CD4-positive, CD25-positive, alpha-beta regulatory T cell (primary cell): ENCODE measurements at regions not wholly inside any gene's neighbourhood (a gene's known extent, or its start where the extent isn't known, plus 50 kb on each side); places are given as distances from the start of the nearest gene placed in this dataset.
"Not testable (repeated sequence)": the region's sequence is repeated elsewhere in the genome, so short reads cannot be mapped to it uniquely, and the experiment has no call there.

ENCODE experiments used
- ATAC-seq, 2 donors: fragments of 150-1000 bp; cut with Tn5 transposase; one replicate each; pipeline ENCODE4 v1.10.0; 2021; ENCODE audit warnings: low read depth in 2 of 2, moderate number of reproducible peaks in 2 of 2, moderate library complexity in 1 of 2
- DNase-seq, 3 donors: peaks; one replicate each; pipeline versions ENCODE4 v3.0.0 to v3.0.0-alpha.2; 2012 to 2022; ENCODE audit warnings: mixed read lengths in 1 of 3
- H3K27ac ChIP-seq: one replicate; pipeline ENCODE4 v1.7.0; 2013; ENCODE audit warnings: mild to moderate bottlenecking, low read length; ENCODE audit not compliant: insufficient read depth, poor library complexity, severe bottlenecking
- H3K27me3 ChIP-seq: one replicate; pipeline ENCODE4 v1.7.0; 2013; ENCODE audit warnings: low read length; ENCODE audit not compliant: control insufficient read depth, insufficient read depth
- H3K36me3 ChIP-seq: one replicate; pipeline ENCODE4 v1.7.0; 2013; ENCODE audit warnings: mild to moderate bottlenecking, low read length, moderate library complexity; ENCODE audit not compliant: control insufficient read depth, insufficient read depth
- H3K4me1 ChIP-seq: 2 replicates; pipeline ENCODE4 v1.7.0; 2013; ENCODE audit warnings: mild to moderate bottlenecking, low read length; ENCODE audit not compliant: insufficient read depth, control insufficient read depth, poor library complexity, severe bottlenecking
- H3K4me3 ChIP-seq: one replicate; pipeline ENCODE4 v1.7.0; 2013; ENCODE audit warnings: low read depth, mild to moderate bottlenecking, low read length, moderate library complexity
- H3K9me3 ChIP-seq, 2 experiments: 1 replicate in 1 of 2; 2 replicates in 1 of 2; pipeline ENCODE4 v1.7.0; 2013; ENCODE audit warnings: low read length in 2 of 2, mild to moderate bottlenecking in 1 of 2, moderate library complexity in 1 of 2; ENCODE audit not compliant: control insufficient read depth in 2 of 2
- H3K27ac Mint-ChIP-seq, 3 donors: one replicate each; pipeline ENCODE4 v1.8.0; 2020 to 2022; ENCODE audit warnings: mild to moderate bottlenecking in 3 of 3, mixed read lengths in 3 of 3, moderate library complexity in 2 of 3
- H3K27me3 Mint-ChIP-seq: one replicate; pipeline ENCODE4 v1.8.0; 2022; ENCODE audit warnings: mild to moderate bottlenecking, mixed read lengths
- H3K36me3 Mint-ChIP-seq: one replicate; pipeline ENCODE4 v1.8.0; 2020; ENCODE audit warnings: mixed read lengths
- H3K4me1 Mint-ChIP-seq, 4 donors: one replicate each; pipeline ENCODE4 v1.8.0; 2020 to 2022; ENCODE audit warnings: mixed read lengths in 4 of 4, mild to moderate bottlenecking in 1 of 4
- H3K4me3 Mint-ChIP-seq, 4 donors: one replicate each; pipeline ENCODE4 v1.8.0; 2020 to 2022; ENCODE audit warnings: mild to moderate bottlenecking in 4 of 4, mixed read lengths in 4 of 4, moderate library complexity in 3 of 4
- H3K9me3 Mint-ChIP-seq, 7 donors: one replicate each; pipeline ENCODE4 v1.8.0; 2020 to 2022; ENCODE audit warnings: mixed read lengths in 7 of 7, mild to moderate bottlenecking in 3 of 7, moderate library complexity in 2 of 7

DNA sequence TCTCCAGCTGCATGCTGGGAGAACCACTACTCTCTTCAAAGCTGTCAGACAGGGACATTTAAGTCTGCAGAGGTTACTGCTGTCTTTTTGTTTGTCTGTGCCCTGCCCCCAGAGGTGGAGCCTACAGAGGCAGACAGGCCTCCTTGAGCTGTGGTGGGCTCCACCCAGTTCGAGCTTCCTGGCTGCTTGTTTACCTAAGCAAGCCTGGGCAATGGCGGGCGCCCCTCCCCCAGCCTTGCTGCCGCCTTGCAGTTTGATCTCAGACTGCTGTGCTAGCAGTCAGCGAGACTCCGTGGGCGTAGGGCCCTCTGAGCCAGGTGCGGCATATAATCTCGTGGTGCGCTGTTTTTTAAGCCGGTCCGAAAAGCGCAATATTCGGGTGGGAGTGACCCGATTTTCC, 215.0 kb downstream of the STIM2 start:
- not testable (repeated sequence) for H3K4me3 Mint-ChIP-seq, H3K27ac ChIP-seq, H3K4me1 Mint-ChIP-seq, H3K9me3 Mint-ChIP-seq, H3K27ac Mint-ChIP-seq, ATAC-seq, H3K4me1 ChIP-seq, DNase-seq, H3K4me3 ChIP-seq, H3K9me3 ChIP-seq, H3K36me3 Mint-ChIP-seq, H3K27me3 ChIP-seq, H3K27me3 Mint-ChIP-seq, H3K36me3 ChIP-seq

DNA sequence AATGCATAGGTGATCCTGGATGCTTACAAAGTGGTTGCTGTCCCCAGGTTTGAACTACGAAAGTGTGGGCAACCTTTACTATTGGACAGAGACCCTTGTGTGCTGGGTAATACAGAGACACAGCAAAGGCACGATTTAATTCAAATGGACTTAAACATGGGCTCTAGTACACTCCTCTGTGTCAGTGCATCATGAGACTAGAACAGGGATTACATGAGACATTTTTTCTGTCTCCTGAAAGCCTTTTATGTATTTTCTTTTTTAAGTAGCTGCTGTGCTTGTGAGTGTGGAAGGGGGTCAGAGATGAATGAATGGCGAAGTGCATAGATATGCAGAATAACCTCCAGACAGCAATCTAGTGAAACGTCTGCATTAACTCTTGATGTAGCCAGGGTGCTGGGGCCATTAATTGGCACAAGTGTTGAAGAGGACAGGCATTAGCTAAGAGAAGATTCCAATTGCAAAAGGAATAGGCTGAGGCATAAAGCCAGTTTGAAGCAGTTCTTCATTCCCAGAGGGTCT, 218.4 kb downstream of the STIM2 start:
- Mint-ChIP-seq H3K9me3 (peaks cover 0 to 4% (median 0%) of the 10 kb centered on the region in 7 donors), H3K36me3 (no peaks in the 10 kb centered on the region), H3K27me3 (peaks cover 10% of the 10 kb centered on the region), H3K4me3 (no peak overlapping the region), H3K4me1 (peaks cover 0 to 3% (median 0%) of the 10 kb centered on the region in 4 donors), H3K27ac (no peak overlapping the region)
- Histone ChIP-seq H3K9me3 (no peaks in the 10 kb centered on the region), H3K4me3 (no peak overlapping the region), H3K4me1 (no peaks in the 10 kb centered on the region), H3K36me3 (no peaks in the 10 kb centered on the region), H3K27ac (no peak overlapping the region), H3K27me3 (peaks cover 20% of the 10 kb centered on the region)
- DNase-seq (no peak), ATAC-seq (no peak)

DNA sequence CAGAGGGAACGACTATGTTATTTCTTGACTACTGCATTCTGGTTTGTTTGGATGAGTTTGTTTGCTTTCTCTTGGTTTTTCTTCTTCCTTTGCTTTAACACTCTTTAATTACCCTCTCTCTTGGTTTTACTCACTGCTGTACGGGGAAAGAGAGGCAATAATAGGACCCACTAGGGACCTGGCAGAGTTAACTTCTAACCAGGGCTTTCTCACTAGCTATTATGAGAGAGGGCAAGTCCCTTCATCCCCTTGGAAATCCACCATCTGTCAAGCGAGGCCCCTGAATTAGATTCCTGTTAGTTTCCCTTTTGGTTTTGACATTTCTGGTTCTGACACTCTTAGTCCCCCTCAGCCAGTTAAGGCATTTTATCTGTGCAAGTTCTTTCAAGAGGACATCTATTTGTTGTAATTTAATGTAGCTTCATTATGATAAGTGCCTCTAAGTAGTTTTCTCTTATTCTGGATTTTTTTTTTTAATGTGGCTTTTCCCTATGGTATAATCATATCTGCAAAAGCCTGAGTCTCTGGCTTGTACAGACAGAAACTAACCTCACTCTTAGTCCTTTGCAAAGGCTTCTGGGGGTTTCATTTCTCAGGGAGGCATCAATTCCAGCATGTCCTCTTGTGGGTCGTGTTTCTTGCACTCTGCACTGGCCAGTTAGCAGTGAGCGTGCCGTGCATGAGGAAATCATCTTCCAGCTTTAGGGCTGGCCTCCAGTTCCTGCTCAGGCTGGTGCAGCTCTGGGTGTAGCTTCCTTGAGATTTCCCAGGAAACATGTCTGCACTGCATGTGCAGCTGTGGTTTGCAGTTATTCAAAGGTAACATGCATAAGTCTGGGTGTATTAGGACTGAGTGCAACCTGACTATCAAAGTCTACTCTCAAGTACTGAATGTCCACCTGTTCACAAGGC, 221.3 kb downstream of the STIM2 start:
- peaks cover 0 to 18% (median 0%) of the 10 kb centered on the region in 4 donors for H3K4me1 Mint-ChIP-seq
- Histone ChIP-seq H3K4me3 (no peak overlapping the region), H3K27me3 (peaks cover 38% of the 10 kb centered on the region), H3K36me3 (no peaks in the 10 kb centered on the region), H3K4me1 (peaks cover 5% of the 10 kb centered on the region), H3K27ac (no peak overlapping the region), H3K9me3 (no peaks in the 10 kb centered on the region)
- peaks cover 37% of the 10 kb centered on the region for H3K27me3 Mint-ChIP-seq
- no peak for DNase-seq
- peak in 1 of 2 donors; percentile 16 for ATAC-seq
- H3K27ac Mint-ChIP-seq, result no peak overlapping the region
- H3K36me3 Mint-ChIP-seq, result no peaks in the 10 kb centered on the region
- H3K4me3 Mint-ChIP-seq, result no peak overlapping the region
- H3K9me3 Mint-ChIP-seq, result peaks cover 0 to 4% (median 0%) of the 10 kb centered on the region in 7 donors

DNA sequence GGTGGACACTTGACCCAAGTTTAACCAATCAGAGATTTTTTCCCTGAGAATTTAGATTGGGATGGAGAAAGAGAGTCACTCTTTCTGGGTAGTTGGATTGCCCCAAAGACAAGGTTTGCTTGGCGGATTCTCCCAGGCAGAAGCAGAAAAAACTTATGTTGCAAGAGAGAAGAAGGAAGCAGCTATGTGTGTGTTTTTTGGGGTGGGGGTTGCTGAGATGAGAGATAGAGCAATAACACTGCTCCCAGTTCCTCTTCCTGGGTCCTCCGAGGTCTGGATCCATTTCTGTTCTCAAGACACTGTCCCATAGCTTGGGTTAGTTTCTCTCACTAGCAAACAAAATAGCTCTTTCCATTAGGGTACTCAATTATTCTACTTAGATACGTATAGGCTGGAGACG, 222.1 kb downstream of the STIM2 start:
- no peaks in the 10 kb centered on the region for H3K36me3 ChIP-seq
- H3K4me1 ChIP-seq, result peaks cover 5% of the 10 kb centered on the region
- H3K27me3 ChIP-seq, result peaks cover 41% of the 10 kb centered on the region
- no peak overlapping the region for H3K27ac ChIP-seq
- Mint-ChIP-seq H3K4me3 (no peak overlapping the region), H3K9me3 (peaks cover 0 to 2% (median 0%) of the 10 kb centered on the region in 7 donors), H3K27ac (no peak overlapping the region), H3K36me3 (no peaks in the 10 kb centered on the region), H3K4me1 (peaks cover 0 to 18% (median 0%) of the 10 kb centered on the region in 4 donors), H3K27me3 (peaks cover 41% of the 10 kb centered on the region)
- H3K9me3 ChIP-seq, result no peaks in the 10 kb centered on the region
- H3K4me3 ChIP-seq, result no peak overlapping the region
- DNase-seq, result no peak
- no peak for ATAC-seq

DNA sequence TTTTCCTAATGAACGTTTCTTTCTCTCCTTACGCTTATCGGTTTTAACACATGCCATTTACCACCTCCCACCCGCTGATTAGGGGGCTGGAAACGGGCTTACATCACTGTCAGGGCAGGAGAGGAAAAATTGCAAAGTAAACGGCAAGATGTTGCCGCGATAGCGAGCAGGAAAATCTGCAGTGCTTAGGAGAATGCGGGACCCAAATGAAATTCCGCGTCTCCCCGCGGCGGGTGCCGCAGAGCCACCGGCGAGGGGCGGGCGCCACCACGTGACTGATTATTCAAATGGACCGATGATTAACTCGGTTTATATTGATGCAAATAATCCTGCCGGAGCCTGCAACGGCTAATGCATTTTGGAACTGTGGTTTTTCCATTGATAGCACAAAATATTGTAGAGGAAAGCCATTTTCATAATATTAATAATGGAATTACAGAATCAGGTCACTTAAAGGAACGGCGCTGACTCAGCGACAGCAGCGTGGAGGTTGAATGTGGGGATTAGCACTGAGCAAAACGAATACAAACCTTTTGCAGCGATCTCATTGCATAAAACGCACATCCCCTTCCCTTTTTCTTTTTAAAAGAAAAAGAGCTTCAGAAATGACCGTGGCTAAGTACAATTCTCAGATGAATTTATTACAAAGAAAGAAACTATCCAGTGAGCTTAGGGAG, 224.2 kb downstream of the STIM2 start:
- H3K27ac Mint-ChIP-seq, result no peak overlapping the region

DNA sequence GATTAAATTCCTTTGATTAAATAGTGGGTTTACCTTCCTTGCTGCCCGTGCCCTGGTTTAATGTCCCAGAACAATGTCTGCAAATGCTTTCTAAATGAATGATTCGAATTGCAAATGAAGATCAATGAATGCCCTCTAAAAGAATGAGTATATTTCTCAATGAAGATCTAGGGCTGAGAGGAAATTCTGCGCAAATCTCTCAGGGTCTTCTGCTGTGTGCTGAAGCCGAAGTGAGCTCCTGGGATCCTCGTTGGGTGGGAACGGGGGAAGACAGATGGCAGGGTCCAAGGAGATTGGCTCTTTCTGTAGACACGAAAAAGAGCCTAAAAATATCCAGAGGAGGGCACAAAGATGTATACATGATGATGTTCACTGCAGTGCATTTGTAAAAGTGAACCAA, 224.8 kb downstream of the STIM2 start:
- Histone ChIP-seq H3K4me3 (no peak overlapping the region), H3K4me1 (peaks cover 5% of the 10 kb centered on the region), H3K27ac (no peak overlapping the region), H3K36me3 (no peaks in the 10 kb centered on the region), H3K27me3 (peaks cover 39% of the 10 kb centered on the region), H3K9me3 (no peaks in the 10 kb centered on the region)
- peaks cover 47% of the 10 kb centered on the region for H3K27me3 Mint-ChIP-seq
- H3K9me3 Mint-ChIP-seq, result peaks cover 0 to 5% (median 2%) of the 10 kb centered on the region in 7 donors
- no peak for DNase-seq
- H3K4me3 Mint-ChIP-seq, result no peak overlapping the region
- ATAC-seq, result no peak
- H3K4me1 Mint-ChIP-seq, result peaks cover 0 to 18% (median 0%) of the 10 kb centered on the region in 4 donors
- H3K36me3 Mint-ChIP-seq, result no peaks in the 10 kb centered on the region
- H3K27ac Mint-ChIP-seq, result no peak overlapping the region

More for the DNA sequence above, 224.2 kb downstream of the STIM2 start:
- DNase-seq (no peak), ATAC-seq (no peak)
- no peaks in the 10 kb centered on the region for H3K36me3 Mint-ChIP-seq
- peak overlapping the region in 2 of 4 donors; percentile 29 for H3K4me3 Mint-ChIP-seq
- Histone ChIP-seq H3K27me3 (peaks cover 43% of the 10 kb centered on the region), H3K4me1 (peaks cover 5% of the 10 kb centered on the region), H3K9me3 (no peaks in the 10 kb centered on the region), H3K36me3 (no peaks in the 10 kb centered on the region), H3K4me3 (peak overlapping the region; percentile 26), H3K27ac (no peak overlapping the region)
- H3K27me3 Mint-ChIP-seq, result peaks cover 47% of the 10 kb centered on the region
- H3K4me1 Mint-ChIP-seq, result peaks cover 0 to 18% (median 0%) of the 10 kb centered on the region in 4 donors
- peaks cover 0 to 5% (median 2%) of the 10 kb centered on the region in 7 donors for H3K9me3 Mint-ChIP-seq

DNA sequence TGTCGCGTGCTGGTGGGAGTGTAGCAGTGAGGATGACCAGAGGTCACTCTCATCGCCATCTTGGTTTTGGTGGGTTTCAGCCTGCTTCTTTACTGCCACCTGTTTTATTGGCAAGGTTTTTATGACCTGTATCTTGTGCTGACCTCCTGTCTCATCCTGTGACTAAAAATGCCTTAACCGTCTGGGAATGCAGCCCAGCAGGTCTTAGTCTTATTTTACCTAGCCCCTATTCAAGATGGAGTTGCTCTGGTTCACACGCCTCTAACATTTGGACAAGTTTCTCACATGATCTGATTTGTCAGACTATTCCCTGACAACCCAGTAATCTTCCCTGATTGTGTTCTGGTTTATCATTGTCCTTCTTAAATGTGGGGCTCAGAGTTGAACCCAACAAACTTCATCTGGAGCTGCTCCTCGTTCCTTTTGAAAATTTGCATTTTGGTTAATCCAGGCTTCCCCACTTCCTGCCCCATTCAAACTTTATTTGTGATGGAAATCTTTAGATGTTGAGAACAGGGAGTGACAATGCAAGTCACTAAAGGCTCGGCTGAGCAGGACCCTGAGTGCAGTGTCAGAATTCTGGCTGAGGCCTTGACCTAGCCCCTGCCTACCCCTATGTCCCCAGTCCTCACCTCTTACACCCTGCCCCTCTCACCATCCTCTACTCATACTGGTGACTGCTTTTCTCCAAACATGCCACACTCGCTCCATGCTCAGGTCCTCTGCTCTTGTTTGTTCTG, 226.8 kb downstream of the STIM2 start:
- Histone ChIP-seq H3K36me3 (no peaks in the 10 kb centered on the region), H3K4me1 (peaks cover 5% of the 10 kb centered on the region), H3K27me3 (peaks cover 35% of the 10 kb centered on the region), H3K27ac (no peak overlapping the region), H3K4me3 (no peak overlapping the region), H3K9me3 (no peaks in the 10 kb centered on the region)
- no peak overlapping the region for H3K4me3 Mint-ChIP-seq
- H3K36me3 Mint-ChIP-seq, result no peaks in the 10 kb centered on the region
- H3K27me3 Mint-ChIP-seq, result peaks cover 47% of the 10 kb centered on the region
- ATAC-seq (no peak), DNase-seq (no peak)
- H3K4me1 Mint-ChIP-seq, result peaks cover 0 to 18% (median 0%) of the 10 kb centered on the region in 4 donors
- H3K9me3 Mint-ChIP-seq, result peaks cover 0 to 5% (median 2%) of the 10 kb centered on the region in 7 donors
- peak overlapping the region in 1 of 3 donors; percentile 75 for H3K27ac Mint-ChIP-seq
